Tibial nerve (tissue), 4 donors: ENCODE measurements at regions not wholly inside any gene's neighbourhood (a gene's known extent, or its start where the extent isn't known, plus 50 kb on each side); places are given as distances from the start of the nearest gene placed in this dataset.

Experiments
- DNase-seq, 2 donors: peaks; one replicate each; pipeline ENCODE4 v3.0.0-alpha.2; 2019; ENCODE audit warnings: low spot score in 2 of 2
- H3K27ac ChIP-seq, 4 donors: fragments of 200-600 bp; sonication (generic) in 3 of 4; one replicate each; pipeline ENCODE4 v1.5.1; 2017 to 2019; ENCODE audit warnings: mild to moderate bottlenecking in 1 of 4
- H3K27me3 ChIP-seq, 2 donors: fragments of 200-600 bp; sonication (generic) in 1 of 2; one replicate each; pipeline versions ENCODE4 v1.5.1 to v1.6.0; 2017 to 2019
- H3K36me3 ChIP-seq, 3 donors: fragments of 200-600 bp; sonication (generic); one replicate each; pipeline ENCODE4 v1.5.1; 2018 to 2019
- H3K4me1 ChIP-seq, 4 donors: fragments of 200-600 bp; sonication (generic) in 3 of 4; one replicate each; pipeline ENCODE4 v1.5.1; 2017 to 2019
- H3K4me3 ChIP-seq, 4 donors: fragments of 200-600 bp; sonication (generic) in 3 of 4; one replicate each; pipeline ENCODE4 v1.5.1; 2017 to 2019; ENCODE audit warnings: mild to moderate bottlenecking in 1 of 4, moderate library complexity in 1 of 4
- H3K9me3 ChIP-seq, 4 donors: fragments of 200-600 bp; sonication (generic) in 3 of 4; one replicate each; pipeline ENCODE4 v1.5.1; 2017 to 2019
- EP300 ChIP-seq, 2 donors: sonication (generic); formaldehyde crosslinking; IDR thresholded peaks; one replicate each; pipeline ENCODE4 v1.6.1; 2017; ENCODE audit warnings: antibody characterized with exemption in 2 of 2, mild to moderate bottlenecking in 1 of 2
- POLR2A ChIP-seq, 2 donors: fragments of 450-650 bp; IDR thresholded peaks; one replicate each; pipeline ENCODE4 v1.6.1; 2017; ENCODE audit warnings: antibody characterized with exemption in 2 of 2, mild to moderate bottlenecking in 2 of 2, moderate library complexity in 2 of 2
- WGBS, 2 donors: methylation state at CpG; one replicate each; pipeline ENCODE4 v1.1.5; 2018; 5-methylcytosine and 5-hydroxymethylcytosine counted together
- TF ChIP-seq, protein P1 (sequence below), 5 experiments: fragments of 200-600 bp in 3 of 5; fragments of 450-650 bp in 2 of 5; sonication (generic) in 3 of 5; IDR thresholded peaks; one replicate each; pipeline ENCODE4 v1.5.1; 2016 to 2019; ENCODE audit warnings: antibody characterized with exemption in 5 of 5, mild to moderate bottlenecking in 3 of 5, moderate library complexity in 2 of 5

DNA sequence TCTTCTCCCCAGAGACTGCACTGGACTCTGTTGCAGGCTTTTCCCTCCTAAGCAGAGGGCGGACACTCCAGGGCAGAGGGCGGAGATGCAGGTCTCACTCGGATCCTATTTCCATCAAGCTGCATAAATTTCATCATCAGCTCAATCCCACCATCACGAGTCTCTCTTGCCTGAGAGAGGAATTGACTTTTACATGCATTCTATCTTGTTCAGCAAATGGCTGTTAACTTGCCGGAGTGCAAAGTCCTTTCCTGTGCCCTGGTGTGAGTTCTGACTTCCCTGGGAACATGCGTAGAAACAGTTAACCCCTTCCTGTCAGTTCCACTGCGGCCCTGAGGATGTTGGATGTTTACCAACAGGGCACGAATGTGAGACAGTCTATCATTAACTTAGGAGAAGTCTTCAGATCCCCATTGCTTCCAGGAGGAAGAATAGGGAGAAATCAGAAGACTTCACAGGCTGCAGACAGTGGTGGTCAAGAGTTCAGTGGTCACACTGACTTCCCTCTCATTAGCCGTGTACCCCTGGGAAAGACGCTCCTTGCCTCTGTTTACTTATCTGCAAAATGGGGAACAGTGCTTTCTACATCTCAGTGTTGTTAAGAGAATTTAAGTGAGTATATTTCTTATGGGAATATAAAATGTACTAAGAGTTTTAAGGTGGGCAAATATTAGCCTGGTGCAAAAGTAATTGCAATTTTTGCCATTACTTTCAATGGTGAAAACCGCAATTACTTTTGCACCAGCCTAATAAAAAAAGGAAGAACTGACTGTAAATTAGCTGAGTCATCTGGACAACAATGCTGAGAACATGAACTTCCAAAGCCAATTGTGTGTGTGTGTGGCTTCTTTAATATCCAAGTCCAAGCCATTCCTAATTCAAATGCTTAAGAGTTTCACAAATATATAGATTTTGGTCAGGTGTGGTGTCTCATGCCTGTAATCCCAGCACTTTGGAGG is 248.0 kb downstream of the DRD1 start:
- Histone ChIP-seq H3K9me3 (peaks cover 0 to 8% (median 0%) of the 10 kb centered on the region in 4 donors), H3K4me1 (no peaks in the 10 kb centered on the region), H3K27ac (no peak overlapping the region), H3K4me3 (no peak overlapping the region), H3K27me3 (no peaks in the 10 kb centered on the region), H3K36me3 (no peaks in the 10 kb centered on the region)
- WGBS, 2 donors: 23 to 30% methylated on average over 11 of the region's 11 CpGs
- no peak for DNase-seq
- no peak for TF ChIP-seq EP300 (IDR thresholded peaks at IDR 0.05)
- TF ChIP-seq POLR2A (IDR thresholded peaks at IDR 0.05): no peak
- TF ChIP-seq, protein P1, sequence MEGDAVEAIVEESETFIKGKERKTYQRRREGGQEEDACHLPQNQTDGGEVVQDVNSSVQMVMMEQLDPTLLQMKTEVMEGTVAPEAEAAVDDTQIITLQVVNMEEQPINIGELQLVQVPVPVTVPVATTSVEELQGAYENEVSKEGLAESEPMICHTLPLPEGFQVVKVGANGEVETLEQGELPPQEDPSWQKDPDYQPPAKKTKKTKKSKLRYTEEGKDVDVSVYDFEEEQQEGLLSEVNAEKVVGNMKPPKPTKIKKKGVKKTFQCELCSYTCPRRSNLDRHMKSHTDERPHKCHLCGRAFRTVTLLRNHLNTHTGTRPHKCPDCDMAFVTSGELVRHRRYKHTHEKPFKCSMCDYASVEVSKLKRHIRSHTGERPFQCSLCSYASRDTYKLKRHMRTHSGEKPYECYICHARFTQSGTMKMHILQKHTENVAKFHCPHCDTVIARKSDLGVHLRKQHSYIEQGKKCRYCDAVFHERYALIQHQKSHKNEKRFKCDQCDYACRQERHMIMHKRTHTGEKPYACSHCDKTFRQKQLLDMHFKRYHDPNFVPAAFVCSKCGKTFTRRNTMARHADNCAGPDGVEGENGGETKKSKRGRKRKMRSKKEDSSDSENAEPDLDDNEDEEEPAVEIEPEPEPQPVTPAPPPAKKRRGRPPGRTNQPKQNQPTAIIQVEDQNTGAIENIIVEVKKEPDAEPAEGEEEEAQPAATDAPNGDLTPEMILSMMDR (IDR thresholded peaks at IDR 0.05): no peak

DNA sequence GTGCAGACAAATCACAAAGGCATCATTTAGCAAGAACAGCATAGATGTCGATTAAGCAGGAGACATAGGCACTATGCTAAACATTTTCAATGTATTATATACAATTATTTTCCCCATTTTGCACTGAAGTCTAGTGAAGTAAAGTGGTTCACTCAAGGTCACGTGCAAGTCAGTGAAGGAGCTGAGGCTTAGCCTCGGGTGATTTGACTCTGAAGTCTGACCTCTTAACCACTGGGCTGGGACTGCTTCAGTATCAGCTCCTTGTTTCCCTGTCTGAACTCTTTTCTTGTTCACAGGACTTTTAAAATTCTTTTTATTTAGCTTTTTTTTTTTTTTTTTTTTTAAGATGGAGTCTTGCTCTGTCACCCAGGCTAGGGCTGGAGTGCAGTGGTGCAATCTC is 262.7 kb downstream of the DRD1 start:
- Histone ChIP-seq H3K27me3 (no peaks in the 10 kb centered on the region), H3K9me3 (no peaks in the 10 kb centered on the region), H3K27ac (no peak overlapping the region), H3K4me1 (no peaks in the 10 kb centered on the region), H3K4me3 (no peak overlapping the region), H3K36me3 (no peaks in the 10 kb centered on the region)
- DNase-seq: no peak
- TF ChIP-seq POLR2A (IDR thresholded peaks at IDR 0.05) (no peak), EP300 (IDR thresholded peaks at IDR 0.05) (no peak)
- TF ChIP-seq, protein P1 (IDR thresholded peaks at IDR 0.05): no peak
- WGBS, 2 donors: 40 to 47% methylated on average over 3 of the region's 3 CpGs

DNA sequence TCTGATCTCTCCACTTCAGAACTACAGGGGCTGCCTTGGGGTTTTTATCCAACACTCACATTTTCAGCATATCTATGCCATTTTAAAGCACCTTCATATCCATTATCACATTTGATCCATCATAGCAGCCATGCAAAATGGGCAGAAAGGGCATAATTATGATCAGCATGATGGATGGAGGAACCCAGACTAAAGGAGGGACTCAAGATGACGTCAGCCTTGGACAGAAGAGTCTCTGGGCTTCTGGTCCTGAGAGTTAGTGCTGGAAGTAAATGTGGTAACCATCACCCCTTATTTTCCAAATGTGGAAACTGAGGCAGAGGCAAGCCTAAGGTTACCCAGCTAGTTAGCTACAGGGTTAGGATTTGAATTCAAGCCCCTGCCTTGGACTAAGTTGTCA is 273.1 kb downstream of the DRD1 start:
- Histone ChIP-seq H3K4me1 (no peaks in the 10 kb centered on the region), H3K27ac (no peak overlapping the region), H3K27me3 (no peaks in the 10 kb centered on the region), H3K36me3 (no peaks in the 10 kb centered on the region), H3K4me3 (no peak overlapping the region), H3K9me3 (no peaks in the 10 kb centered on the region)
- DNase-seq: no peak
- 100% methylated on average over 1 of the region's 1 CpG for WGBS, 2 donors
- TF ChIP-seq, protein P1 (IDR thresholded peaks at IDR 0.05): no peak
- TF ChIP-seq EP300 (IDR thresholded peaks at IDR 0.05) (no peak), POLR2A (IDR thresholded peaks at IDR 0.05) (no peak)

DNA sequence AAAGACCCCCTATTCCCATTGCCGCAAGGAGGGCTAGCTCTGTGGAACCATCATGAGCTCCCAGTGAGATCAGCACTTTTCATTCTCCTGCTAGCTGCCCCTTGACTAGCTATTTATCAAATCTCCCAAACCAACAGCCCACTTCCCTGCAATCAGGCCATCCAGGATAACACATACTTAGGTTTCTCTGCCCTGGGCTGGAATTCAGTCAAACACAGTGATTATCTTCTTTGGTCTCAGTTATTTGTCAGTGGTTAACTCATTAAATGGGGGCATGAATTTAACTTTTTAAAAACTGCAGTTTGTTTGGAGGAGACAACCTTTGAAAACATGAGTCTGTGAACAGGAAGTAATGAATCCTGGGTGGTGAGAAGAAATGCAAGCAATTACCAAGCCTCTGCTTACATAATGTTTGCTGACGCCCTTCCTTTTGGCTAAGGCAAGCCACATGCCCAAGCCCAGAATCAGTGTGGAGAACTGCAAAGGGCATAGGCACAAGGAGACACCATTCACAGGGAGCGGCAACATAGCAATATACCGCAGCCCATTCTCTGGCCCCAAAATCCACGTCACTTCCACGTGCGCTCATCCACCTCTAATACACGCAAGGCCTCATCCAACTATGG is 275.0 kb downstream of the DRD1 start:
- Histone ChIP-seq H3K27ac (no peak overlapping the region), H3K4me1 (no peaks in the 10 kb centered on the region), H3K9me3 (no peaks in the 10 kb centered on the region), H3K36me3 (no peaks in the 10 kb centered on the region), H3K27me3 (no peaks in the 10 kb centered on the region), H3K4me3 (no peak overlapping the region)
- TF ChIP-seq, protein P1 (IDR thresholded peaks at IDR 0.05): no peak
- TF ChIP-seq EP300 (IDR thresholded peaks at IDR 0.05): no peak
- no peak for TF ChIP-seq POLR2A (IDR thresholded peaks at IDR 0.05)
- DNase-seq: no peak
- WGBS, 2 donors: 74 to 89% methylated on average over 8 of the region's 8 CpGs

DNA sequence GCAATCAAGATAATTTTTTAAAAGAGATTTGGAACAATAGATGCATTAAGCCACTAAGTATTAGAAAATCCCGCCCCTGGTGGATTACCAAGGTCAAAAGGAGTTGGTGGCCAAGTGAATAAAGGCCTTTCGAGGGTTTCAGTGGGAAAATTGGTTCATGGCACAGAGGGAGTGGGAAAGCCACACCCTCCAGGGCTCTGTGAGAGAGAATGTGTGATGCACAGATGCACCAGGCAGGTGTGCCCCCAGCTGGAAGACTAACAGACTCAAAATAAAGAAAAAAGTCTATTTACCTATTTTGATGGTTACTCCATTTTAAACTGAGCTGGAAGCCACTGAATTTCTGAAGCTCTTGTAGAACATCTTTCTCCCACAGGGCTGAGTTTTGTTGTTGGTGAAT is 278.0 kb downstream of the DRD1 start:
- H3K4me1 ChIP-seq: no peaks in the 10 kb centered on the region
- no peaks in the 10 kb centered on the region for H3K9me3 ChIP-seq
- no peak overlapping the region for H3K4me3 ChIP-seq
- no peaks in the 10 kb centered on the region for H3K36me3 ChIP-seq
- WGBS, 2 donors: 45 to 47% methylated on average over 2 of the region's 2 CpGs
- H3K27ac ChIP-seq: no peak overlapping the region
- no peak for DNase-seq
- H3K27me3 ChIP-seq: no peaks in the 10 kb centered on the region
- no peak for TF ChIP-seq EP300 (IDR thresholded peaks at IDR 0.05)
- no peak for TF ChIP-seq POLR2A (IDR thresholded peaks at IDR 0.05)
